Activated naive CD8-positive, alpha-beta T cell treated with anti-CD3 and anti-CD28 coated beads, Interleukin-2, amount 10 ng/mL, durations not matched to agents 7 days and 5 days (primary cell): ENCODE measurements at regions not wholly inside any gene's neighbourhood (a gene's known extent, or its start where the extent isn't known, plus 50 kb on each side); places are given as distances from the start of the nearest gene placed in this dataset.

ENCODE experiments used
- ATAC-seq: fragments of 150-1000 bp; cut with Tn5 transposase; one replicate; pipeline ENCODE4 v1.10.0; 2021; ENCODE audit warnings: low read depth, moderate library complexity
- POLR2A ChIA-PET: fragments of 350-600 bp; sonication (Branson Sonifier 250); formaldehyde crosslinking; loops from one replicate; lab custom pipeline; 2021; ENCODE audit warnings: antibody characterized with exemption; lab: Charles Lee
- DNase-seq: peaks from one replicate; pipeline ENCODE4 v3.0.0; 2021
- H3K27ac Mint-ChIP-seq: one replicate; pipeline ENCODE4 v1.8.0; 2022; ENCODE audit warnings: mild to moderate bottlenecking, mixed read lengths
- H3K27me3 Mint-ChIP-seq: one replicate; pipeline ENCODE4 v1.8.0; 2022; ENCODE audit warnings: mild to moderate bottlenecking, moderate library complexity, mixed read lengths
- H3K36me3 Mint-ChIP-seq: one replicate; pipeline ENCODE4 v1.8.0; 2021; ENCODE audit warnings: mild to moderate bottlenecking, mixed read lengths
- H3K4me1 Mint-ChIP-seq: one replicate; pipeline ENCODE4 v1.8.0; 2021; ENCODE audit warnings: mixed read lengths
- H3K4me3 Mint-ChIP-seq: one replicate; pipeline ENCODE4 v1.8.0; 2022; ENCODE audit warnings: mild to moderate bottlenecking, moderate library complexity, mixed read lengths
- H3K9me3 Mint-ChIP-seq: one replicate; pipeline ENCODE4 v1.8.0; 2021; ENCODE audit warnings: mixed read lengths

GRCh38 chr1:95572962-95573361 is 339.0 kb downstream of the RWDD3 start:
- Mint-ChIP-seq H3K9me3 (no peaks in the 10 kb centered on the region), H3K36me3 (no peaks in the 10 kb centered on the region), H3K27me3 (no peaks in the 10 kb centered on the region), H3K4me1 (no peaks in the 10 kb centered on the region), H3K4me3 (no peak overlapping the region), H3K27ac (no peak overlapping the region)
- ATAC-seq (no peak), DNase-seq (no peak)
- POLR2A ChIA-PET: no interaction called here

GRCh38 chr1:95575291-95575690 is 341.3 kb downstream of the RWDD3 start:
- ATAC-seq: no peak
- Mint-ChIP-seq H3K36me3 (no peaks in the 10 kb centered on the region), H3K9me3 (no peaks in the 10 kb centered on the region), H3K27ac (no peak overlapping the region), H3K4me3 (no peak overlapping the region), H3K4me1 (no peaks in the 10 kb centered on the region), H3K27me3 (no peaks in the 10 kb centered on the region)
- POLR2A ChIA-PET: no interaction called here
- no peak for DNase-seq

- no peak for DNase-seq
- POLR2A ChIA-PET: no interaction called here
- Mint-ChIP-seq H3K27me3 (no peaks in the 10 kb centered on the region), H3K4me1 (no peaks in the 10 kb centered on the region), H3K4me3 (no peak overlapping the region), H3K9me3 (no peaks in the 10 kb centered on the region), H3K27ac (no peak overlapping the region), H3K36me3 (no peaks in the 10 kb centered on the region)
- no peak for ATAC-seq
Observed at GRCh38 chr1:95578462-95578861, 344.5 kb downstream of the RWDD3 start.

GRCh38 chr1:95582191-95582590 is 348.2 kb downstream of the RWDD3 start:
- no peaks in the 10 kb centered on the region for H3K9me3 Mint-ChIP-seq
- H3K27ac Mint-ChIP-seq: no peak overlapping the region
- POLR2A ChIA-PET: no interaction called here
- ATAC-seq (no peak), DNase-seq (no peak)
- H3K4me1 Mint-ChIP-seq: no peaks in the 10 kb centered on the region
- no peaks in the 10 kb centered on the region for H3K36me3 Mint-ChIP-seq
- no peak overlapping the region for H3K4me3 Mint-ChIP-seq
- H3K27me3 Mint-ChIP-seq: no peaks in the 10 kb centered on the region

GRCh38 chr1:95582746-95583145 is 348.7 kb downstream of the RWDD3 start:
- no peaks in the 10 kb centered on the region for H3K4me1 Mint-ChIP-seq
- ATAC-seq (no peak), DNase-seq (no peak)
- H3K27ac Mint-ChIP-seq: no peak overlapping the region
- H3K9me3 Mint-ChIP-seq: no peaks in the 10 kb centered on the region
- POLR2A ChIA-PET: no interaction called here
- no peak overlapping the region for H3K4me3 Mint-ChIP-seq
- no peaks in the 10 kb centered on the region for H3K27me3 Mint-ChIP-seq
- H3K36me3 Mint-ChIP-seq: no peaks in the 10 kb centered on the region

- DNase-seq (no peak), ATAC-seq (no peak)
- no peaks in the 10 kb centered on the region for H3K27me3 Mint-ChIP-seq
- POLR2A ChIA-PET: no interaction called here
- no peak overlapping the region for H3K4me3 Mint-ChIP-seq
- no peak overlapping the region for H3K27ac Mint-ChIP-seq
- no peaks in the 10 kb centered on the region for H3K4me1 Mint-ChIP-seq
- H3K36me3 Mint-ChIP-seq: no peaks in the 10 kb centered on the region
- peaks cover 1% of the 10 kb centered on the region for H3K9me3 Mint-ChIP-seq
Observed at GRCh38 chr1:95583661-95584210, 349.7 kb downstream of the RWDD3 start.

GRCh38 chr1:95584315-95584714 is 350.3 kb downstream of the RWDD3 start:
- ATAC-seq (no peak), DNase-seq (no peak)
- POLR2A ChIA-PET: no interaction called here
- H3K4me1 Mint-ChIP-seq: no peaks in the 10 kb centered on the region
- H3K27ac Mint-ChIP-seq: no peak overlapping the region
- H3K36me3 Mint-ChIP-seq: no peaks in the 10 kb centered on the region
- no peaks in the 10 kb centered on the region for H3K27me3 Mint-ChIP-seq
- no peak overlapping the region for H3K4me3 Mint-ChIP-seq
- H3K9me3 Mint-ChIP-seq: peaks cover 7% of the 10 kb centered on the region

GRCh38 chr1:95604771-95605170 is 370.8 kb downstream of the RWDD3 start:
- POLR2A ChIA-PET: no interaction called here
- DNase-seq (no peak), ATAC-seq (no peak)
- Mint-ChIP-seq H3K4me3 (no peak overlapping the region), H3K27ac (no peak overlapping the region), H3K27me3 (no peaks in the 10 kb centered on the region), H3K36me3 (no peaks in the 10 kb centered on the region), H3K4me1 (no peaks in the 10 kb centered on the region), H3K9me3 (peaks cover 3% of the 10 kb centered on the region)

GRCh38 chr1:95614197-95614596 is 380.2 kb downstream of the RWDD3 start:
- Mint-ChIP-seq H3K27ac (no peak overlapping the region), H3K4me1 (no peaks in the 10 kb centered on the region), H3K9me3 (no peaks in the 10 kb centered on the region), H3K27me3 (no peaks in the 10 kb centered on the region), H3K4me3 (no peak overlapping the region), H3K36me3 (no peaks in the 10 kb centered on the region)
- ATAC-seq (no peak), DNase-seq (no peak)
- POLR2A ChIA-PET: no interaction called here

- H3K36me3 Mint-ChIP-seq: no peaks in the 10 kb centered on the region
- ATAC-seq (no peak), DNase-seq (no peak)
- H3K4me3 Mint-ChIP-seq: no peak overlapping the region
- H3K4me1 Mint-ChIP-seq: no peaks in the 10 kb centered on the region
- H3K27ac Mint-ChIP-seq: no peak overlapping the region
- POLR2A ChIA-PET: no interaction called here
- no peaks in the 10 kb centered on the region for H3K9me3 Mint-ChIP-seq
- no peaks in the 10 kb centered on the region for H3K27me3 Mint-ChIP-seq
Observed at GRCh38 chr1:95615421-95615820, 381.4 kb downstream of the RWDD3 start.

GRCh38 chr1:95620076-95620475 is 386.1 kb downstream of the RWDD3 start:
- POLR2A ChIA-PET: no interaction called here
- no peaks in the 10 kb centered on the region for H3K9me3 Mint-ChIP-seq
- H3K27me3 Mint-ChIP-seq: no peaks in the 10 kb centered on the region
- DNase-seq (no peak), ATAC-seq (no peak)
- H3K27ac Mint-ChIP-seq: no peak overlapping the region
- H3K4me3 Mint-ChIP-seq: no peak overlapping the region
- H3K4me1 Mint-ChIP-seq: no peaks in the 10 kb centered on the region
- no peaks in the 10 kb centered on the region for H3K36me3 Mint-ChIP-seq

- Mint-ChIP-seq H3K27me3 (no peaks in the 10 kb centered on the region), H3K4me1 (no peaks in the 10 kb centered on the region), H3K4me3 (no peak overlapping the region), H3K36me3 (no peaks in the 10 kb centered on the region), H3K27ac (no peak overlapping the region), H3K9me3 (no peaks in the 10 kb centered on the region)
- POLR2A ChIA-PET: no interaction called here
- no peak for ATAC-seq
- no peak for DNase-seq
Observed at GRCh38 chr1:95622609-95623008, 388.6 kb downstream of the RWDD3 start.

GRCh38 chr1:95625224-95625623 is 391.2 kb downstream of the RWDD3 start:
- no peak overlapping the region for H3K27ac Mint-ChIP-seq
- no peaks in the 10 kb centered on the region for H3K36me3 Mint-ChIP-seq
- H3K4me1 Mint-ChIP-seq: no peaks in the 10 kb centered on the region
- no peak for ATAC-seq
- POLR2A ChIA-PET: no interaction called here
- H3K9me3 Mint-ChIP-seq: peaks cover 3% of the 10 kb centered on the region
- no peak overlapping the region for H3K4me3 Mint-ChIP-seq
- DNase-seq: no peak
- H3K27me3 Mint-ChIP-seq: no peaks in the 10 kb centered on the region

GRCh38 chr1:95627244-95627643 is 393.2 kb downstream of the RWDD3 start:
- H3K4me1 Mint-ChIP-seq: no peaks in the 10 kb centered on the region
- H3K27me3 Mint-ChIP-seq: no peaks in the 10 kb centered on the region
- H3K27ac Mint-ChIP-seq: no peak overlapping the region
- H3K36me3 Mint-ChIP-seq: no peaks in the 10 kb centered on the region
- POLR2A ChIA-PET: no interaction called here
- peaks cover 3% of the 10 kb centered on the region for H3K9me3 Mint-ChIP-seq
- DNase-seq (no peak), ATAC-seq (no peak)
- no peak overlapping the region for H3K4me3 Mint-ChIP-seq

- POLR2A ChIA-PET: no interaction called here
- no peaks in the 10 kb centered on the region for H3K27me3 Mint-ChIP-seq
- no peak overlapping the region for H3K4me3 Mint-ChIP-seq
- H3K9me3 Mint-ChIP-seq: peaks cover 5% of the 10 kb centered on the region
- H3K4me1 Mint-ChIP-seq: no peaks in the 10 kb centered on the region
- DNase-seq: no peak
- H3K36me3 Mint-ChIP-seq: no peaks in the 10 kb centered on the region
- H3K27ac Mint-ChIP-seq: no peak overlapping the region
- no peak for ATAC-seq
Observed at GRCh38 chr1:95631695-95632094, 397.7 kb downstream of the RWDD3 start.
